ENCODE measurements at regions not wholly inside any gene's neighbourhood (a gene's known extent, or its start where the extent isn't known, plus 50 kb on each side); places are given as distances from the start of the nearest gene placed in this dataset.
"Not testable (repeated sequence)": the region's sequence is repeated elsewhere in the genome, so short reads cannot be mapped to it uniquely, and the experiment has no call there.

DNA sequence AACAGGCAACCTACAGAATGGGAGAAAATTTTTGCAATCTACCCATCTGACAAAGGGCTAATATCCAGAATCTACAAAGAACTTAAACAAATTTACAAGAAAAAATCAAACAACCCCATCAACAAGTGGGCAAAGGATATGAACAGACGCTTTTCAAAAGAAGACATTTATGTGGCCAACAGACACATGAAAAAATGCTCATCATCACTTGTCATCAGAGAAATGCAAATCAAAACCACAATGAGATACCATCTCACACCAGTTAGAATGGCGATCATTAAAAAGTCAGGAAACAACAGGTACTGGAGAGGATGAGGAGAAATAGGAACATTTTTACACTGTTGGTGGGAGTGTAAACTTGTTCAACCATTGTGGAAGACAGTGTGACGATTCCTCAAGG is 321.6 kb downstream of the RPLP1 start:
- DNase-seq: not testable (repeated sequence)

DNA sequence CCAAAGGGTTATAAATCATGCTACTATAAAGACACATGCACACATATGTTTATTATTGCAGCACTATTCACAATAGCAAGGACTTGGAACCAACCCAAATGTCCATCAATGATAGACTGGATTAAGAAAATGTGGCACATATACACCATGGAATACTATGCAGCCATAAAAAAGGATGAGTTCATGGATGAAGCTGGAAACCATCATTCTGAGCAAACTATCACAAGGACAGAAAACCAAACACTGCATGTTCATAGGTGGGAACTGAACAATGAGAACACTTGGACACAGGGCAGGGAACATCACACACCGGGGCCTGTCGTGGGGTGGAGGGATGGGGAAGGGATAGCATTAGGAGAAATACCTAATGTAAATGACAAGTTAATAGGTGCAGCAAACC is 322.1 kb downstream of the RPLP1 start:
- DNase-seq: not testable (repeated sequence)

DNA sequence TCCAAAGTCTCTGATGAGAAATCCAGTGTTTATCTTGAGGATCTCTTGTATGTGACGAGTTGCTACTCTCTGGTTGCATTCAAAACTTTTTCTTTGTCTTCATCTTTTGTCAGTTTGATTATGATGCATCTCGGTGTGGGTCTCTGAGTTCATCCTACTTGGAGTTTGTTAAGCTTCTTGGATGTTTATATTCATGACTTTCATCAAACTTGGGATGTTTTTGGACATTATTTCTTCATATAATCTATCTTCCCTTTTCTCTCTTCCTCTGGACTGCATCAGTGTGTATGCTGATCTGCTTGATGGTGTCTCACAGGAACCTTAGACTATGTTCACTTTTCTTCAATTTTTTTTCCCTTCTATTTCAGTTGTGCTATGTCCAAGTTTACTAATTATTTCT is 320.4 kb downstream of the TLE3 start:
- no peak for DNase-seq

DNA sequence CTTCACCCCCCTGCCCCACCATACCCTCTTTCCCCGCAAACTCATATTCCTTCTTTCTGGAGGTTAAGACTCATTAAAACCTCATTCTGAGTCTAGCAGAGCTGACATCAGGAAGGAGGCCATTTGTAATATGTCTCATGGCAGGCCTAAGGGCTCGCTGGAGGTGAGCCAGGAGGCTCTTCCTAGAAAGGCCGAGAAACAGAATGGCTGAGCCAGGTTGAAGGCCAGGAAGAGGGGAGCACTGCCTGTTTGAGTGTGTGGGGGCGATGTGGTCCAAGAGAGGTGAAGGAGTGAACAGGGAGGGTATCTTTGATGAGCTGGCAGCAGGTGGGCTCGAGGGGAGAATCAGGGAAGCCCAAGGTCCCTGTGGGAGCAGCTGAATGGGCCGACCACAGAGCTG is 317.3 kb downstream of the TLE3 start:
- no peak for DNase-seq

DNA sequence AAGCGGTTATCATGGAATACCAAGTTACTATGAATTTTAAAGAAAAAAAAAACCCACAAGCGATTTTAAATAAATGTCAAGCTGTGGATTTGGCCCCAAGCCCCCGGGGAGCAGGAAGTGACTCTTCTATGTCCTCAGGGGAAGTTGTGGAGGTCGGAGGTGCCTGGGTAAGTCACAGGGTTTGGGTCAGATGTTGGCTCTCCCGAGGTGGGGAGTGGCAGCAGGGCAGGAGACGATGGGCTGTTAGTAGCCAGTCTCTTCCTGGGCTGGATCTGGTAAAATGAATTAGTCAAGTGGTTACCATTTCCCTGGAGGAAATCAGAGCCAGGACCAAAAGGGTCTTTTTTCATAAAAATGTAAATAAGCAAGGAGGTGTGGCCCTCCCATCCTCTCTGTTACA is 316.7 kb downstream of the TLE3 start:
- no peak for DNase-seq

DNA sequence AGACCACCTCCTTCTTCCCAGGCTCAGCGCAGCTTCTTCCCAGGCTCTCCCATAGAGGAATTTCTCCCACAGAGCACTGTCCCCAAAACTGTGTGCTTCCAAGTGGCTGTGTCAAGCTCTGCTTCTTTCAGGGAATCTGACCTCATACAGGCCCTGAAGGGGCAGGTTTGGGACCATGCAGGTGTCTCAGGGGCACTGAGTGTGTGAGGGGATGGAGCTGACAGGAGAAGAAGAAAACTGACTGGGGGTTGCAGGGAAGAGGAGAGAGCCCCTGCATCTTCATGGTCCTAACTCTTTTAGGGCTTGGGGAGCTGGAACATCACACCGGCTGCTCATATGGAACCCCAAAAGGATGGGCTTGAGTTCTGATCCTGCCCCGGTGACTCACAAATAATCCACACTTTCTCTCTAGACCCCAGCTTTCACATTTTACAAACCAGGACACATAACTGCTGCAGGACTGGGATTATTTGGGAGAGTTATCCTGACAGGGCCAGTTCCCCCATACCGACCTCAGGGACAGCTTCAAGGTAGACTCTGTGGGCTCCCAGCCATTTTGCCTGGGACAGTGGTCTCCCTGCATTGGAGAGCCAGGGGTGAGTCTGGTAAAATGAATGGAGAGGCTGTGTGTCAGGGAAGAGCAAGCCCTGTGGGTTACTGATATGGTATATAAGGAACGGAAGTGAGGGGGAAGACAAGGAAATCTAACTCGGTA is 316.1 kb downstream of the TLE3 start:
- DNase-seq: no peak

DNA sequence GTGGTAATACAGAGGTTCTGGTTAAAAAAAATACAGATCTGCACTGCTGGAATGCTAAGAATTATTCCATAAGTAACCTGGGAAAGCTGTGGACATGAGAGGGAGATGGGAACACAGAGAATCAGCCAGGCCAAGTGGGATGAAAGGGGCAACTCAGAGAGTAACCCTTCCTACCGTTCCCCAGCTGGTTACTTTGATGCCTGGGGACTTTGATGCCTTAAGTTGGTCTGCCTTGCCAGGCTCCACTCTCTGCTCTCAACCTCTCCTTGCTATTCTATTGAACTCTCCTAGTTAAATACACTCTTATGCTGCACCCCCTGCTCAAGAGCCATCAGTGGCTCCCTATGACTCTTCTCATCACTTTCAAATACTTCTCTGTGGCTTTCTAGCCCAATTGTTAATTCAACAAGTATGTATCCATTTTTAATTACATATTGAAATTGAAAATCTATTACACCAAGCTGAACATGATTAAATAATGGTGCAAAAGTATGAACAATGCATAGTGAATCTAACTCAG is 315.5 kb downstream of the TLE3 start:
- no peak for DNase-seq

DNA sequence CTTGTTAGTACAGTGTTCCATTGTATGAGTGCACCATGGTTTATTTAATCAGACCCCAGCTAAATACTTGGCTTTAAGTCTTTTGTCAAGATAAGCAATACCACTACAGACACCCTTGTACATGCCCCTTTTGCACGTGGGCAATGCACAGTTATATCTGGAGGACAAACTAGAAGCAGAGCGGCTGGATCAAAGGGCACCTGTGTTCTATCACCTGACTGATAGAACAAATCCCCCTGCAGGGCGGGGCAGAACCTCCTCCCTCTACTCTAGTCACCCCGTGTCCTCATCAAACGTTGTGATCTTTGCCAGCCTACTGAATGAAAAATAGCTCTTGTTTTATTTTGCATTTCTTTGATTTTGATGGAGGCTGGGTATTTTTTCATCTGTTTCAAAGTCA is 314.9 kb downstream of the TLE3 start:
- peak; percentile 24 to 55 for DNase-seq

DNA sequence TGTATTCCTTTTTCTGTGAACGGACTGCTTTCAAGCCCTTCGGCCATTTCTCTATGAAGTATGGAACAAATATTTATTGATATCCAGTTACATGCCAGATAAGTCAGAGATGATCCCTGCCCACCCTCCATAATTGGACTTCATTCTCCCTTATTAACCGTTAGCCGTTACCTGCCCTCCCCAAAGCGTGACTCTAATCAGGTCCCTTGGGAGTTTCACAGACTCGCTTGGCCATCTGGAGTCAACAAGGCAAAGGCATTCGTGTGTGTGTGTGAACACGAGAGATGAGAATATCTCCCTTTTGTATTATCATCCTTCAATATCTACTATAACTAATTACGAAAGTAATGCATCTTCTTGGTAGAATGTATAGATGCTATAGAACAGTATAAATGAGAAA is 314.5 kb downstream of the TLE3 start:
- peak; percentile 51 to 81 for DNase-seq

DNA sequence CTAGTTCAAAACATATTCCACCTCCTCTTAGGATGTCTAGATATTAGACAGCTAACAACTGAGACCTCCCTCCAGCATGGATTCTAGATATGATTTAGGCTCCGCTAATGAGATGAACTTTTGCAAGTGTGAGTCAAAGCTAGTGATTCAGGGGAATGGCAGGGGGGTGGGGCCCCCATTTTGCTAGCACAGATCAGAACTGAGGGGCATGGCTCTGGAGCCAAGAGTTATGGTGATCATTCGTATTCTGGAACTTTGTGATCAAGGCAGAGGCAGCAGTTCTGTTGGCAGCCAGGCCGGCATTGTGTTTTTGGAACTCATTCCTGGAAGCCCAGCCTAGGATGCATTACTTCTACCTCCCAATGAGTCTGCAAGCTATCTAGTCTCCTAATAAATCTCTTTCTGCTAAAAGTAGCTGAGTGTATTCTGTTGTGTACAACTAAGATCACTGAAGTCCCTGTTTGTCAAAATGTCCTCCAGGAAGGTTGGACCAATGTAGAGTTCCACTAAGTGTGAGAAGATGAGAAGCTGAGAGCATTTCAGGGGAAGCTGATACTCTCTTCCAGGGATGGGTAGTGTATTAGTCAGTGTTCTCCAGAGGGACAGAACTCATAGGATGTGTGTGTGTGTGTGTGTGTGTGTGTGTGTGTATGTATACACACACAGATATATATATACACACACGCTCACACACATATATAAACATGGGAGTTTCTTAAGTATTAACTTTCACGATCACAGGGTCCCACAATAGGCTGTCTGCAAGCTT is 312.7 kb downstream of the TLE3 start:
- no peak for DNase-seq

DNA sequence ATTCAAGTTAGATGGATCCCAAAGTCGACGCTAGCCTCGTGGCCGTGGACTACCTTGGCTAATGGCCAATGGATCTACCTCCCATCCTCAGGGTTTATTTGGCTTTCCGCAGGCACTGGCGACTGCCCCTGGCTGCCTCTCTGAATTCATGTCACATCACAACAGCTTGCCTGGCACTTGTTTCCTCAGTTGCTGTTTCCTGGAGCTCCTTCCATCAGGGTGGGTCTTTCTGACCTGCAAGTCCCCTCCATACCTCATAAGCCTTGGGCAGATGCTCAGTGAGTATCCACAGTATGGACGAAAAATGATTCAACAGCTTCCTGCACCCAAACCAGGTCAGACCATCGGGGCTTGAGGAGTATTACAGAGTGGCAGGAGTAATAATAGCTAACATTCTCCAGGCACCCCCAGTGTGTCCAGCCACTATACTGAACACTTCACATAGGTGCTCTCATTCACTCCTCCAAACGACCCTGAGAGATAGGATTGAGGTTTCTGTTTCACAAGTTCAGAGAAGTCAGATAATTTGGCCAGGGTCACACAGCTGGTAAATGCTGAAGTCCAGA is 311.5 kb downstream of the TLE3 start:
- no peak for DNase-seq

DNA sequence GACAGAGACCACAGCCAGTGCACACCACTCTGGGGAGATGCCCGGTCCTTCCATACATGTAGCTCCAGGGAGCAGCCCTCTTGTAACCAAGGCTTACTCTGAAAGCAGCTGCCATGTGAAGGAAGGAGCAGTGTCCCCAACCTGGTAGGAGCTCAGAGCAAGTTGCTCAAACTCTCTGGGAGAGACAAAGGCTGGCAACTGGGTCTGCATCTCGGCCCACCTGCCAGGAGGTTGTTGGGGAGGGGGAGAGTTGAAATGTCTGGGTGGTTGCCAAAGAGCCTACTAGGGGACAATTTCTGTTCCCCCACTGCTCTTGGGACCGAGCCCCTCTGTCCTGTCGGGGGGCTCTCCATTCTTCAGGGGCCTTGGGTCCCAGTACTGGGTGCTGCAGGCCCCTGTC is 309.9 kb downstream of the TLE3 start:
- DNase-seq: no peak

DNA sequence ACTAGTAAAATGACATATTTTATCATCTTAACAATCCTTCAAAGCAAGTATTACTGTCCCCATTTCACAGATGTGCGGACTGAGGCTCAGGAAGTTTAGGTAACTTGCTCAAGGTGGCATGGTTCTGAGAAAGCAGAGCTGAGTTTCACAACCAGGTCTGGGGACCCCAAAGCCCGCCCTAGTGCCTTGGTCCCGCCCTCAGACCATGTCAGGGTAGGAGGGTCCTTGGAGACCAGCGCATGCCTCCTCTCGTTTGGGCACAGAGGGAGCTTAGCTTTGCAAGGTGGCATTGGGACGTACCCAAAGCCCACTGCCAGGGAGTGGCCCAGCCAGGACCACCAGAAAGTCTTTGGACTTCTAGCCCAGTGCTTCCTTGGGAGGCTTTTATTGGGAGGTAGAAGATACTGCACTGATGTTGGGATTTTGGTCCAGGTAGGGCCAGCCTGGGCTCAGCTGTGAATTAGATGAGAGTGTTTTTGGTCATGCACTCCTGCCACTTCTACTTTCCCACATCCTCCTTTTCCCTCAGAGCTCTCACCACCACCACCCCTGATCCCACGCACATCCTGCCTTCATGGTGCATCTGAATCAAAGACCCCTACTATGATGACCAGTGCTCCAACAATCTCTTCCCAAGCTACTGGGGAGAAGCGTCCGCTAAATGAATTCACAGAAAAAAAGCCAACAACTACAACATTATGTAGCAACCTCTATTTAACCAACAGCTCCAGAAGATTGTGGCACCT is 307.9 kb downstream of the TLE3 start:
- no peak for DNase-seq

DNA sequence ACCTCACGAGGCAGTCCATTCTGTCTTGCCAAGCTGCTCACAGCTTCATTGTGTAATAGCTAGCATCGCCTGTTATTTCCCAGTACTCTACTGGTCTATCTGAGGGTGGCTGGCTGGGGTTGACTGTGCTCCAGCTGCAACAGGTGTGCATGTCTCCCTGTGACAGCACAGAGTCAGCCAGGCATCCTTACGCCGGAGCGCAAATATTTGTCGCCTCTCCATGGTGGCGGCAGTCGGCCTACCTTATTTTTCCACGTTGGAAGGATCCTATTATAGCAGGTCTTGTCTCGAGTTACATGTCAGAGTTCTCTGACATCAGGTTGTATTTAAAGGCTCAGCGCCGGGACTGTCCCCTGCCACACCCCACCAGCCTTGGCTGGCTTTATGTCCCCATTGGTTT is 307.1 kb downstream of the TLE3 start:
- no peak for DNase-seq

DNA sequence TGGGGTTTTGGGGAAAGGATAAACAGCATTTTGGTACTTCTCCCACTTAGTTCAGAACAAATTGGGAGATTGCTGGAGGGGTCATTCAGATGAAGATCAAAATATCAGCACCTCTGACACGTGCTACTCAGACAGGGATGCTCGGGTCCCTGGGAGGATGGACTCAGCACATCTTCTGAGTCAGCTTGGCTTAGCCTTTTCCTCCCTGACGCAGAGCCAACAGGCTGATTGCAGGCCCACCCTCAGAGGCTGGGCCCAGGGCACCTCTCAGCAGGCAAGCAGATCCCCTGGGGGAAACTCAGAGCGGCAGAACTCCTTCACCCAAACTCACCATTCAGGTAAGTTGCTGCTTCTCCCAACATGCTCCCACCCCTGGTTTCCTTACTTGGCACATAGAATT is 304.9 kb downstream of the TLE3 start:
- no peak for DNase-seq

DNA sequence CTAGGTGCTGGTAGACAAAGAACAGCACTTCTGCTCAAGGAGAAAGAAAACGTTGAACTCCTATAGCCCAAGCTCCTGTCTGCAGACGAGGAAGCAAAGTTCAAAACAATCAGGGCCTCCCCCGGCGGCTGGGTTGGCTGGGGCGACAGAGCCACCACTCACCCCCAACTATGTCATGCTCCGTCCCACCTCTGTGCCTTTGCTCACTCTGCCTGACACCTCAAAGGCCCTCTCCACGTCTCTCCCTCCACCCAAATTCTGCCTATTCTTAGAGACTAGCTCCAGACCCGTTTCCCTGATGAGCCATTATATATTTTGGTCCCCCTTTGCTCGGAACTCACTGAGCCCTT is 304.3 kb downstream of the TLE3 start:
- no peak for DNase-seq

DNA sequence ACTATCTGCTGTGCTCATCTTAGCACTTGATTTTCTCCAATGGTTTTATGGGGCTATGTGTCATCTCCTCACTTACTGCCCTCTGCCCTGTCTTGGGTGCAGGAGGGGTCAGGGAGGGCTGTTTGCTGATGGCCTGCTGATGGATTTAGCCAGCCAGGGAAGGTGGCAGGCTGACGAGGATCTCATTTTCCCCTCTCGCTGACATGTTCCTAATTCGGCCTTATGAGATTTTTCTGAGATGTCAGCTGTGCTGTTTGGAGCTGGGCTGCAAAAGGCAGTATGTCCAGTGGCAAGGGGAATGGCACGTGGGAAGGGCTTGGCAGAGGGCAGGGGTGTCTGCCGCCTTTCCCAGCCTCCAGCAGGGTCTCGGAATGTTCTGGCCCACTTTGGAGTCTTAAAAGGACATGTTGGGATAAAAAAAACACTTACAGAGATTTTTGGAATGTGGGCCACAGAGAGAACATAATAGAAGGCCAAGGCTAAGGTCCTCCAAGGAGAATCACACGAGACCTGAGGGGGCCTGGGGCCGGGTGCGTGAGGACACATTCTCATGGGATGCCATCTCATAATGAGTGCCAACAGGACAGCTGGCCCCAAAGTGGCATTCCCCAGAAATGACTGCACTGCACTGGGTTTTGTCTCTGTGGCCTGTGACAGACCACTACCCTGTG is 303.8 kb downstream of the TLE3 start:
- DNase-seq: no peak

DNA sequence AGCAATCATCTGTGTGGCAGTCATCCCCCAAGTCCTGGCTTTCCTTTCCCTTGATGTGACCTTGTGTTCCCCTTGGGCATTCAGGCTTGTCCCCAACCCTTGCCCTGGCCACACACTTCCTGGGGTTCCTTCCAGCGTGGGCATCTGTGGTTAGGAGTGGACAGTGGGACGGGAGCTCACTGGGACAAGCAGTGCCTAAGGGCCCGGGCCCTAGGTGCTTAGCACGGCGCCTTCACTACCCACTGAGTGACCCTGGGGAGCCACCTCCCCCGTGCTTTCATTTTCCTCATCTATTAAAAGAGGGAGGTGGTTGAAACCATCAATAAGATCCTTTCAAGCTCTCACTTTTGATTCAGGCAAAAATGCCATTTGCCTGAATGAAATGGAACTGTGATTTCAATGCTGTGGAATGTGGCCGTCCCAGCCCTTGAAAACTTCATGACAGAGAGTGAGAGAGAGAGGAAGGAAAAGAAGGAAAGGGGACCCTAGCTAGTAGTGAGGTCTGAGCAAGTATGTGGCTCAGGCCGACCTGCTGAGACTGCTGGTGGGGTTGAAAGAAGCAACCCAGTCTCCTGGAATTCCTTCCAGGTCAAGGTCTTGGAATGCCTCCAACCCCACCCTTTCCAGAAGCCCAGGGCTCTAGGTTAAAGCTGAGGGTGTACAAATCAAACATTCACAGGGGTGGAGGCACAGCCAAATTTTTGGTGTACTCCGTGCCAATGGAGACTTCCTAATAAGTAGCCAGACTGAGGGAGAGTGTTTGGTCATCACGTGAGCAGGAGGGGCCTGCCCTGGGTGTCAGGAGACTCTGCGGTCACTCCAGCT is 302.9 kb downstream of the TLE3 start:
- DNase-seq: no peak

DNA sequence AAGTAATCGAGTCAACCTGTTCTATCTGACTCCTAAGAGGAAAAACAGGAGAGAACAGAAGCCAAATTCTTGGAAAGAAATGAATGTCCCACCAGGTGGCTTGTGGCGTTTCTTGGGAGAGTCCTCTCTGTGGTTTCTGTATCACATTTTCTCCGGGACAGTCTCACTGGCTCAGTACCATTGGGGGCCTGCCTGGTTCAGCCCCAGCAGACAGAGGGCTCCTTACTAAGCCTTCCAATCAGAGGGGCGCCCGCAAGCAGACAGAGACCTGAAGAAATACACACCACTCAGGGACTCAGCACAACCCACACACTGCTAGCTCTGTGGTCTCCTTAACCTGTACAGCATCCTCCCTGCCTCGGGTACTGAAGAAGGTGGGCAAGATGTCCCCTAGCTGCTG is 302.1 kb downstream of the TLE3 start:
- no peak for DNase-seq

DNA sequence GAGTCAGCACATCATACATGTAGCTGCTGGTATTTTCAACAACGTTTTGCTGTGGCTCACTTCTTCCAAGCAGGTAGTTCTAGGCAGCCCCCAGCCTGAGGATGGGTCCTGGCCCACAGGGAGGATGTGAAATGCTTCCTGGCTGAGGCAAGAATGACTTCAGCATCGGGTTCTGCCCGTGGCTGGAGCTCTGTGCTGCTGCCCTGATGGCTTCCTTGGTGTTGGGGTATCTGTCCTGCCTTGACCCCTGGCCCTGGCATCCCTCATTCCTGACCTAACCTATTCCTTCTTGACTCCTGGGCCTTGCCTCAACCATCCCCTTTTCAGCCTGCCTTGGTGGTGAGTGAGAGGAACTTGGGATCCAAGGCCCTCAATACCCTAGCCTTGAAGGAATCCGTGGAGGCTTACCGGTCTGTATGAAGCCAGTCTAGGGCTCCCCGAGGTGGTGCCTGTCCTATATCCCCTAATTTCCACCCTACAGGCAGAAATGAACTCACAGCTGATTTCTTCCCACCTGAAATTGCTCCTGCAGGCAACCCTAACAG is 300.6 kb downstream of the TLE3 start:
- DNase-seq: no peak

DNA sequence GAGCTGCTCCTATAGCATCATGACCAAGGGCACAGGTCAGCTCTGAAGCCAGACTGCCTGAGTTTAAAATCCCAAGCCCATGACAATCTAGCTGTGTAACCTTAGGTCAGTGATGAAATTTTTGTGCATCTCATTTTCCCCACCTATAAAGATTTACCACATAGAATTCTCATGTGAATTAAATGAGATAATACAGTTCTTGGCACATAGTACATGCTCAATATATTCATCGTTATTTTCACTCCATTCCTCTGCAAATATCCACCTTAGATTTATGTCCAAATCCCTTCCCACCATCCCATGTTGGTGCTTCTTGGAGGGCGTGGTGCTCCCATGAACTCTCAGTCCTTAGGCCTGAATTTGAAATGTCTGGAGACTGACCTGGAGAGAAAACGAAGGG is 300.1 kb downstream of the TLE3 start:
- no peak for DNase-seq

Data from NCI-H1930 (cell line).